Caco-2 (cell line): ENCODE measurements at regions not wholly inside any gene's neighbourhood (a gene's known extent, or its start where the extent isn't known, plus 50 kb on each side); places are given as distances from the start of the nearest gene placed in this dataset.

Source experiments
- BruUV-seq: library from RNA; stranded (reverse); fragments of 400-500 nt; replicated peaks from 2 replicates; lab custom pipeline; 2021; lab: Mats Ljungman, UMichigan
- CTCF ChIA-PET: fragments of 300-600 bp; sonication (Branson Sonifier 250); formaldehyde crosslinking; loops from one replicate; lab custom pipeline; 2022; ENCODE audit warnings: antibody characterized with exemption; lab: Charles Lee
- POLR2A ChIA-PET: fragments of 300-600 bp; sonication (Branson Sonifier 250); formaldehyde crosslinking; loops from one replicate; lab custom pipeline; 2022; ENCODE audit warnings: antibody characterized with exemption; lab: Charles Lee
- DNase-seq, 2 experiments: peaks; one replicate each; pipeline versions ENCODE4 v3.0.0 to v3.0.0-alpha.2; 2020 to 2022
- H3K27me3 ChIP-seq: replicated peaks from 2 replicates; pipeline ENCODE4 v1.6.0; 2011; ENCODE audit warnings: low read length; ENCODE audit not compliant: control insufficient read depth, insufficient read depth
- H3K36me3 ChIP-seq: 2 replicates; pipeline ENCODE4 v1.5.1; 2011; ENCODE audit warnings: low read length; ENCODE audit not compliant: control insufficient read depth, insufficient read depth
- H3K4me1 ChIP-seq: fragments of 250-450 bp; sonication (Bioruptor Pico); 2 replicates; pipeline ENCODE4 v1.5.1; 2020; ENCODE audit warnings: mild to moderate bottlenecking
- H3K4me3 ChIP-seq: 2 replicates; pipeline ENCODE4 v1.5.1; 2011; ENCODE audit warnings: low read depth, mild to moderate bottlenecking, control low read depth, low read length
- H3K9me3 ChIP-seq: fragments of 250-450 bp; sonication (Bioruptor Pico); 2 replicates; pipeline ENCODE4 v1.5.1; 2020; ENCODE audit warnings: mild to moderate bottlenecking, moderate library complexity
- H3K27ac Mint-ChIP-seq: one replicate; pipeline ENCODE4 v1.8.0; 2022; ENCODE audit warnings: mixed read lengths; ENCODE audit not compliant: unreplicated experiment
- H3K27me3 Mint-ChIP-seq: one replicate; pipeline ENCODE4 v1.8.0; 2022; ENCODE audit warnings: mixed read lengths; ENCODE audit not compliant: insufficient read depth, unreplicated experiment
- H3K36me3 Mint-ChIP-seq: one replicate; pipeline ENCODE4 v1.8.0; 2022; ENCODE audit warnings: mild to moderate bottlenecking, mixed read lengths; ENCODE audit not compliant: insufficient read depth, unreplicated experiment
- H3K4me1 Mint-ChIP-seq: one replicate; pipeline ENCODE4 v1.8.0; 2022; ENCODE audit warnings: low read depth, mixed read lengths; ENCODE audit not compliant: unreplicated experiment
- H3K4me3 Mint-ChIP-seq: one replicate; pipeline ENCODE4 v1.8.0; 2022; ENCODE audit warnings: mild to moderate bottlenecking, moderate library complexity, mixed read lengths; ENCODE audit not compliant: unreplicated experiment
- H3K9me3 Mint-ChIP-seq: one replicate; pipeline ENCODE4 v1.8.0; 2022; ENCODE audit warnings: mixed read lengths; ENCODE audit not compliant: unreplicated experiment
- intact Hi-C: fragments of 100-400 bp; cut with micrococcal nuclease; formaldehyde crosslinking; loops from one replicate; pipeline ENCODE4 v1.10.0; 2022; ENCODE audit not compliant: unreplicated experiment
- TF ChIP-seq, protein P1 (sequence below), 2 experiments: fragments of 200-600 bp in 1 of 2; IDR thresholded peaks; 1 replicate in 1 of 2; 2 replicates in 1 of 2; pipeline versions ENCODE4 v1.5.1 to v1.8.0; 2011 to 2022; ENCODE audit warnings: antibody characterized with exemption in 1 of 2, control low read depth in 1 of 2, inconsistent platforms in 1 of 2, low read depth in 1 of 2, low read length in 1 of 2, mild to moderate bottlenecking in 1 of 2, moderate library complexity in 1 of 2; ENCODE audit not compliant: insufficient read depth in 1 of 2, severe bottlenecking in 1 of 2, unreplicated experiment in 1 of 2

- BruUV-seq = no TSS peak
- H3K4me1 ChIP-seq = no peaks in the 10 kb centered on the region
- H3K36me3 ChIP-seq = no peaks in the 10 kb centered on the region
- ChIA-PET CTCF (no interaction called here), POLR2A (no interaction called here)
- DNase-seq = no peak
- no peak overlapping the region for H3K4me3 Mint-ChIP-seq
- H3K9me3 ChIP-seq = no peaks in the 10 kb centered on the region
- H3K27me3 ChIP-seq = no peaks in the 10 kb centered on the region
- no peaks in the 10 kb centered on the region for H3K4me1 Mint-ChIP-seq
- H3K9me3 Mint-ChIP-seq = no peaks in the 10 kb centered on the region
- intact Hi-C loops = no loop called here
- peaks cover 3% of the 10 kb centered on the region for H3K27me3 Mint-ChIP-seq
- no peak overlapping the region for H3K4me3 ChIP-seq
- no peaks in the 10 kb centered on the region for H3K36me3 Mint-ChIP-seq
- TF ChIP-seq, protein P1, sequence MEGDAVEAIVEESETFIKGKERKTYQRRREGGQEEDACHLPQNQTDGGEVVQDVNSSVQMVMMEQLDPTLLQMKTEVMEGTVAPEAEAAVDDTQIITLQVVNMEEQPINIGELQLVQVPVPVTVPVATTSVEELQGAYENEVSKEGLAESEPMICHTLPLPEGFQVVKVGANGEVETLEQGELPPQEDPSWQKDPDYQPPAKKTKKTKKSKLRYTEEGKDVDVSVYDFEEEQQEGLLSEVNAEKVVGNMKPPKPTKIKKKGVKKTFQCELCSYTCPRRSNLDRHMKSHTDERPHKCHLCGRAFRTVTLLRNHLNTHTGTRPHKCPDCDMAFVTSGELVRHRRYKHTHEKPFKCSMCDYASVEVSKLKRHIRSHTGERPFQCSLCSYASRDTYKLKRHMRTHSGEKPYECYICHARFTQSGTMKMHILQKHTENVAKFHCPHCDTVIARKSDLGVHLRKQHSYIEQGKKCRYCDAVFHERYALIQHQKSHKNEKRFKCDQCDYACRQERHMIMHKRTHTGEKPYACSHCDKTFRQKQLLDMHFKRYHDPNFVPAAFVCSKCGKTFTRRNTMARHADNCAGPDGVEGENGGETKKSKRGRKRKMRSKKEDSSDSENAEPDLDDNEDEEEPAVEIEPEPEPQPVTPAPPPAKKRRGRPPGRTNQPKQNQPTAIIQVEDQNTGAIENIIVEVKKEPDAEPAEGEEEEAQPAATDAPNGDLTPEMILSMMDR (IDR thresholded peaks at IDR 0.05; ENCODE audit: insufficient read depth in 1 of 2, low read depth in 1 of 2, low read length in 1 of 2, severe bottlenecking in 1 of 2, unreplicated experiment in 1 of 2) = no peak
- H3K27ac Mint-ChIP-seq = no peak overlapping the region
These were observed 61.0 kb upstream of the FAM47C start for GRCh38 chrX:36947214-36947613.

- Mint-ChIP-seq H3K27me3 (peaks cover 3% of the 10 kb centered on the region), H3K27ac (no peak overlapping the region), H3K4me1 (no peaks in the 10 kb centered on the region), H3K36me3 (no peaks in the 10 kb centered on the region), H3K9me3 (no peaks in the 10 kb centered on the region), H3K4me3 (no peak overlapping the region)
- Histone ChIP-seq H3K36me3 (no peaks in the 10 kb centered on the region), H3K4me1 (no peaks in the 10 kb centered on the region), H3K4me3 (no peak overlapping the region), H3K9me3 (no peaks in the 10 kb centered on the region), H3K27me3 (no peaks in the 10 kb centered on the region)
- BruUV-seq = no TSS peak
- POLR2A ChIA-PET = no interaction called here
- CTCF ChIA-PET = no interaction called here
- TF ChIP-seq, protein P1 (IDR thresholded peaks at IDR 0.05; ENCODE audit: insufficient read depth in 1 of 2, low read depth in 1 of 2, low read length in 1 of 2, severe bottlenecking in 1 of 2, unreplicated experiment in 1 of 2) = no peak
- DNase-seq = no peak
- intact Hi-C loops = no loop called here
These were observed 57.5 kb upstream of the FAM47C start for GRCh38 chrX:36950495-36951253.

- Histone ChIP-seq H3K9me3 (no peaks in the 10 kb centered on the region), H3K27me3 (no peaks in the 10 kb centered on the region), H3K36me3 (no peaks in the 10 kb centered on the region), H3K4me1 (no peaks in the 10 kb centered on the region), H3K4me3 (no peak overlapping the region)
- ChIA-PET CTCF (no interaction called here), POLR2A (no interaction called here)
- TF ChIP-seq, protein P1 (IDR thresholded peaks at IDR 0.05; ENCODE audit: insufficient read depth in 1 of 2, low read depth in 1 of 2, low read length in 1 of 2, severe bottlenecking in 1 of 2, unreplicated experiment in 1 of 2) = no peak
- no peak for DNase-seq
- intact Hi-C loops = no loop called here
- no peak overlapping the region for H3K27ac Mint-ChIP-seq
- no peaks in the 10 kb centered on the region for H3K27me3 Mint-ChIP-seq
- BruUV-seq = no TSS peak
- no peaks in the 10 kb centered on the region for H3K36me3 Mint-ChIP-seq
- no peaks in the 10 kb centered on the region for H3K4me1 Mint-ChIP-seq
- no peak overlapping the region for H3K4me3 Mint-ChIP-seq
- H3K9me3 Mint-ChIP-seq = no peaks in the 10 kb centered on the region
These were observed 50.5 kb upstream of the FAM47C start for GRCh38 chrX:36957425-36958328.
